PC-3 (cell line): ENCODE measurements at regions not wholly inside any gene's neighbourhood (a gene's known extent, or its start where the extent isn't known, plus 50 kb on each side); places are given as distances from the start of the nearest gene placed in this dataset.

Experiments used
- ATAC-seq: fragments of 200-7000 bp; cut with Tn5 transposase; 2 replicates; pipeline ENCODE4 v1.9.1; 2020; ENCODE audit warnings: mild to moderate bottlenecking, moderate library complexity
- BruUV-seq: library from RNA; stranded (reverse); fragments of 400-500 nt; replicated peaks from 2 replicates; lab custom pipeline; 2021; lab: Mats Ljungman, UMichigan
- CTCF ChIA-PET: fragments of 300-600 bp; sonication (Branson Sonifier 250); formaldehyde crosslinking; loops from one replicate; lab custom pipeline; 2022; ENCODE audit warnings: antibody characterized with exemption; lab: Charles Lee
- POLR2A ChIA-PET: fragments of 300-600 bp; sonication (Branson Sonifier 250); formaldehyde crosslinking; loops from one replicate; lab custom pipeline; 2022; ENCODE audit warnings: antibody characterized with exemption; ENCODE audit not compliant: unreplicated experiment; lab: Charles Lee
- DNase-seq: peaks from one replicate; pipeline ENCODE4 v3.0.0-alpha.2; 2015
- H2AFZ ChIP-seq: fragments of 300-600 bp; sonication (generic); 2 replicates; pipeline ENCODE4 v1.6.0; 2016; ENCODE audit warnings: antibody characterized with exemption, low read length
- H3F3A ChIP-seq: fragments of 300-600 bp; sonication (generic); one replicate; pipeline ENCODE4 v1.6.0; 2017; ENCODE audit warnings: antibody characterized with exemption, low read length, control low read depth, mild to moderate bottlenecking; ENCODE audit not compliant: unreplicated experiment
- H3K27ac ChIP-seq: fragments of 300-600 bp; sonication (generic); 2 replicates; pipeline ENCODE4 v1.5.1; 2016; ENCODE audit warnings: mild to moderate bottlenecking, low read length
- H3K27me3 ChIP-seq: fragments of 300-600 bp; sonication (generic); 2 replicates; pipeline ENCODE4 v1.6.1; 2016; ENCODE audit warnings: low read length, mixed read lengths
- H3K36me3 ChIP-seq: fragments of 300-600 bp; sonication (generic); 2 replicates; pipeline ENCODE4 v1.6.1; 2016; ENCODE audit warnings: low read depth, mixed run types, low read length, mixed read lengths
- H3K4me1 ChIP-seq: fragments of 300-600 bp; sonication (generic); 2 replicates; pipeline ENCODE4 v1.5.1; 2016; ENCODE audit warnings: low read length; ENCODE audit not compliant: insufficient read depth
- H3K4me2 ChIP-seq: fragments of 300-600 bp; sonication (generic); 2 replicates; pipeline ENCODE4 v1.6.0; 2016; ENCODE audit warnings: low read length
- H3K4me3 ChIP-seq: fragments of 300-600 bp; sonication (generic); 2 replicates; pipeline ENCODE4 v1.5.1; 2016; ENCODE audit warnings: mild to moderate bottlenecking, low read length, mixed read lengths
- H3K79me2 ChIP-seq: fragments of 300-600 bp; sonication (generic); 2 replicates; pipeline ENCODE4 v1.6.1; 2017; ENCODE audit warnings: low read length, mixed read lengths
- H3K9ac ChIP-seq: fragments of 300-600 bp; sonication (generic); 2 replicates; pipeline ENCODE4 v1.6.0; 2016; ENCODE audit warnings: mild to moderate bottlenecking, low read length
- H3K9me2 ChIP-seq: fragments of 300-600 bp; sonication (generic); replicated peaks from 2 replicates; pipeline ENCODE4 v1.6.1; 2016; ENCODE audit warnings: mixed run types, low read length, mixed read lengths
- H3K9me3 ChIP-seq: fragments of 300-600 bp; sonication (generic); 2 replicates; pipeline ENCODE4 v1.6.1; 2016; ENCODE audit warnings: low read length, mixed read lengths
- H4K20me1 ChIP-seq: fragments of 300-600 bp; sonication (generic); 2 replicates; pipeline ENCODE4 v1.6.1; 2016; ENCODE audit warnings: low read length, mixed read lengths
- EZH2 ChIP-seq: fragments of 300-600 bp; sonication (generic); IDR thresholded peaks from one replicate; pipeline ENCODE4 v1.6.1; 2017; ENCODE audit warnings: antibody characterized with exemption, mild to moderate bottlenecking, low read length; ENCODE audit not compliant: unreplicated experiment
- EZH2phosphoT487 ChIP-seq: fragments of 300-600 bp; sonication (generic); IDR thresholded peaks from 2 replicates; pipeline ENCODE4 v1.6.1; 2018; ENCODE audit warnings: mild to moderate bottlenecking, antibody characterized with exemption, low read length, borderline replicate concordance
- intact Hi-C: fragments of 100-400 bp; cut with micrococcal nuclease; formaldehyde crosslinking; loops from 2 replicates; pipeline ENCODE4 v1.9.0; 2023
- TF ChIP-seq, protein P1 (sequence below): fragments of 300-600 bp; sonication (generic); conservative IDR thresholded peaks from 2 replicates; pipeline ENCODE4 v1.5.1; 2017; ENCODE audit warnings: antibody characterized with exemption, low read depth, mild to moderate bottlenecking, low read length

DNA sequence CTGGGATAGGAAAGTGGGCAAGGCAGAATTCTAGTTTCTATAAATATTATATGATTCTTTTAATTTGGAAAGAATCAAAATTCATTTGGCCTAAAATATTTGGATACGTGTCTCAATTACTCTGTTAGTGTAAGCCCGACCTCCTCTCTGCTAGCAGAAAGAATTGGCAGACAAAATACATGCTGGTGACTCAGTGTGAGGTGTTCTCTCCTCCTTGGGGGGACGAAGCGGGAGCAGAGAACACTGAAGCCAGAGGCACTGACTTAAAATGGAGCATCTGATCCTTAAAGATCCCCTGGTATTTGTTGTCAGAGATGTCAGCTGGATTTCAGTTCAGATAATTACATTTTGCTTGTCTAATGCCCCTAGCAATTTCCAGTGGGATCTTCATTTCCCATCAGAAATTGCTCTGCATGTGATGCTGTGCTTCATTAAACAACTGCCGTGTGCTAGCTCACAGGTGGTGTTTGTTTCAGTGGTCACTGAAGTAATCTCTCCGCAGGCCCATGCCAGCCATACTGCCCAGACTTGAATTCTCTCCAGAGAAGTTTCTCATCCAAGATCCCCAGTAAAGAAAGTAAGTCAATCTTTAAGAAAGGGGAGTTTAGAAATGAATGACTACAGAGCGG lies 188.7 kb upstream of the TLL1 start:
- TF ChIP-seq, protein P1, sequence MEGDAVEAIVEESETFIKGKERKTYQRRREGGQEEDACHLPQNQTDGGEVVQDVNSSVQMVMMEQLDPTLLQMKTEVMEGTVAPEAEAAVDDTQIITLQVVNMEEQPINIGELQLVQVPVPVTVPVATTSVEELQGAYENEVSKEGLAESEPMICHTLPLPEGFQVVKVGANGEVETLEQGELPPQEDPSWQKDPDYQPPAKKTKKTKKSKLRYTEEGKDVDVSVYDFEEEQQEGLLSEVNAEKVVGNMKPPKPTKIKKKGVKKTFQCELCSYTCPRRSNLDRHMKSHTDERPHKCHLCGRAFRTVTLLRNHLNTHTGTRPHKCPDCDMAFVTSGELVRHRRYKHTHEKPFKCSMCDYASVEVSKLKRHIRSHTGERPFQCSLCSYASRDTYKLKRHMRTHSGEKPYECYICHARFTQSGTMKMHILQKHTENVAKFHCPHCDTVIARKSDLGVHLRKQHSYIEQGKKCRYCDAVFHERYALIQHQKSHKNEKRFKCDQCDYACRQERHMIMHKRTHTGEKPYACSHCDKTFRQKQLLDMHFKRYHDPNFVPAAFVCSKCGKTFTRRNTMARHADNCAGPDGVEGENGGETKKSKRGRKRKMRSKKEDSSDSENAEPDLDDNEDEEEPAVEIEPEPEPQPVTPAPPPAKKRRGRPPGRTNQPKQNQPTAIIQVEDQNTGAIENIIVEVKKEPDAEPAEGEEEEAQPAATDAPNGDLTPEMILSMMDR: no peak
- no peak for TF ChIP-seq EZH2phosphoT487
- no peak for TF ChIP-seq EZH2
- no peaks in the 10 kb centered on the region for H3K9me3 ChIP-seq
- peaks cover 64% of the 10 kb centered on the region for H3K4me1 ChIP-seq
- H3K4me3 ChIP-seq: peak overlapping the region; percentile 36; the same call in 1 of the 2 replicates
- intact Hi-C loops: loop anchor here (5.0 kb wide), 2 partner anchors 147 to 153 kb away; no protein-coding TSS in a partner anchor
- peak overlapping the region; percentile 42 for H3K9ac ChIP-seq
- H3K9me2 ChIP-seq: no peaks in the 10 kb centered on the region
- ATAC-seq (peak; percentile 67), DNase-seq (peak; percentile 90)
- ChIA-PET CTCF (no interaction called here), POLR2A (no interaction called here)
- no peaks in the 10 kb centered on the region for H3K79me2 ChIP-seq
- no peaks in the 10 kb centered on the region for H3K27me3 ChIP-seq
- H3K27ac ChIP-seq: peak overlapping the region; percentile 71
- no peaks in the 10 kb centered on the region for H3F3A ChIP-seq
- no peaks in the 10 kb centered on the region for H3K36me3 ChIP-seq
- BruUV-seq: TSS peak; percentile 63
- peak overlapping the region; percentile 71 for H2AFZ ChIP-seq
- H3K4me2 ChIP-seq: peak overlapping the region; percentile 75
- H4K20me1 ChIP-seq: no peaks in the 10 kb centered on the region

- CTCF ChIA-PET: no interaction called here
- POLR2A ChIA-PET: no interaction called here
These were observed 186.3 kb upstream of the TLL1 start for GRCh38 chr4:165686756-165687155.

More at GRCh38 chr4:165686756-165687155, 186.3 kb upstream of the TLL1 start:
- Histone ChIP-seq H3K27ac (peak overlapping the region; percentile 53), H3K4me2 (peak overlapping the region; percentile 49), H3K36me3 (no peaks in the 10 kb centered on the region), H3K9me2 (no peaks in the 10 kb centered on the region), H3K9ac (no peak overlapping the region), H4K20me1 (no peaks in the 10 kb centered on the region), H3F3A (no peaks in the 10 kb centered on the region), H2AFZ (peak overlapping the region; percentile 19; the same call in 1 of the 2 replicates), H3K79me2 (no peaks in the 10 kb centered on the region), H3K27me3 (no peaks in the 10 kb centered on the region), H3K4me1 (peaks cover 60% of the 10 kb centered on the region), H3K4me3 (no peak overlapping the region), H3K9me3 (no peaks in the 10 kb centered on the region)
- intact Hi-C loops: no loop called here
- DNase-seq (peak; percentile 50), ATAC-seq (peak; percentile 9)
- TF ChIP-seq EZH2: no peak
- TF ChIP-seq EZH2phosphoT487: no peak
- TF ChIP-seq, protein P1: no peak
- BruUV-seq: no TSS peak
